GM13976 (cell line): ENCODE measurements at regions not wholly inside any gene's neighbourhood (a gene's known extent, or its start where the extent isn't known, plus 50 kb on each side); places are given as distances from the start of the nearest gene placed in this dataset.

Experiments used
- DNase-seq: peaks from one replicate; pipeline ENCODE4 v3.0.0; 2012; ENCODE audit warnings: low spot score
- in situ Hi-C: fragments of 300-500 bp; cut with MboI; formaldehyde crosslinking; loops from one replicate; pipeline ENCODE4 v1.12.0; 2022; ENCODE audit warnings: low sequenced_read_pairs, mixed read lengths, inconsistent platforms; ENCODE audit not compliant: unreplicated experiment
- TF ChIP-seq, protein P1 (sequence below): IDR thresholded peaks from 2 replicates; pipeline ENCODE4 v1.5.1; 2012; ENCODE audit warnings: borderline replicate concordance, mild to moderate bottlenecking; ENCODE audit not compliant: insufficient read depth; ENCODE audit errors: extremely low read depth, missing control alignments, control extremely low read depth

DNA sequence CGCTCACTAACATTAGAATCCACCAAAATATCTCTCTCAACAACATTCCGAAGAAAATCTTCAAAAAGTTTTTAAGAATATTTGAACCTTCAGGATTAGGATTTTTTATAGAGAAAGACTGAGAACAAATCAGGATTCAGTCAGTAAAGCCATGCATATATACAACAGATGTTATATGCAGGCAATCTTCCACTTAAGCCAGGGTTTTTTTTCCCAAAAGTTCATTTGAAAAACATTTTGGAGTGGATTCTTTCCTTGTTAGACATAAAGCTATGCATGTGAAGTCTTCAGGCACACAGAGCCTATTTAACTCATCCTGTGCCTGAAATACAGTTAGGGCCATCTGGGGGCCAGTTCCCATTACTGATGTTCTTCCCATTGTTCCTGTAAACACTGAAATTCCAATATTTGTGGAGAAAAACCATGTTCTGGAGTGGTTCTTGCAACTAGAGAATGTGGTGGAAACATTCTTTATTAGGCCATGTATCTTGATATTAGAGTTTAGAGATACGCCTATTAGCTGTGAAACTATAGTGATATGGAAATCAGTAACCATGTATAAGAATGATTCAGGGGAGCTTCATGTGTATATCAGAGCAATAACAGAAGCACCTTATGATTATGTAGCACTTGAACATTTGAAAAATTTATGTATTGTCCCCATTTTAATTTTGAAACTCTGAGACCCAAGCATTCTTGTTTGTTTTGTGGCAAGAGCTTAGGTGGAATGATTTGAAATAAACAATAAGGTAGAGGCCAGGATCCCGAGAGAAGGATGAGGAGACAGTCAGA lies 61.7 kb downstream of the PLEKHG1 start:
- in situ Hi-C loops: no loop called here
- no peak for DNase-seq
- TF ChIP-seq, protein P1, sequence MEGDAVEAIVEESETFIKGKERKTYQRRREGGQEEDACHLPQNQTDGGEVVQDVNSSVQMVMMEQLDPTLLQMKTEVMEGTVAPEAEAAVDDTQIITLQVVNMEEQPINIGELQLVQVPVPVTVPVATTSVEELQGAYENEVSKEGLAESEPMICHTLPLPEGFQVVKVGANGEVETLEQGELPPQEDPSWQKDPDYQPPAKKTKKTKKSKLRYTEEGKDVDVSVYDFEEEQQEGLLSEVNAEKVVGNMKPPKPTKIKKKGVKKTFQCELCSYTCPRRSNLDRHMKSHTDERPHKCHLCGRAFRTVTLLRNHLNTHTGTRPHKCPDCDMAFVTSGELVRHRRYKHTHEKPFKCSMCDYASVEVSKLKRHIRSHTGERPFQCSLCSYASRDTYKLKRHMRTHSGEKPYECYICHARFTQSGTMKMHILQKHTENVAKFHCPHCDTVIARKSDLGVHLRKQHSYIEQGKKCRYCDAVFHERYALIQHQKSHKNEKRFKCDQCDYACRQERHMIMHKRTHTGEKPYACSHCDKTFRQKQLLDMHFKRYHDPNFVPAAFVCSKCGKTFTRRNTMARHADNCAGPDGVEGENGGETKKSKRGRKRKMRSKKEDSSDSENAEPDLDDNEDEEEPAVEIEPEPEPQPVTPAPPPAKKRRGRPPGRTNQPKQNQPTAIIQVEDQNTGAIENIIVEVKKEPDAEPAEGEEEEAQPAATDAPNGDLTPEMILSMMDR: no peak

DNA sequence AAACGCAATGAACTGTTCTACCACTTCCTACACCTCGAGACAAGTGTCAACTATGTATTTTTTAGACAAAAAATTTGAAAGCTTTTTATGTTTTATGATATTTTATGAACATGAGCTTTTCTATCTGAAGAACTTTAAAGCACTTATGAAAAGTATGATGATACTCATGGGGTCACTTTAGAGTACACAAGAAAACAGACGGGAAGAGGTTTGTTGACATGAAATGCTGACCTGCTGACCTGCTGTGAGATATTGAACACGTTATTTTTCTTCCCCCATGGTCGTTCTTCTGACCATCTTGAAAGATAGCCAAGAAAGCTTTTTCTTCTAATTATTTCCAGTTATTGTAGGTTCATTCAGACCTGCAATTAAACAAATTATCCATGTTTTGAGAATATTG lies 63.1 kb downstream of the PLEKHG1 start:
- in situ Hi-C loops: no loop called here
- DNase-seq: no peak
- TF ChIP-seq, protein P1: no peak

DNA sequence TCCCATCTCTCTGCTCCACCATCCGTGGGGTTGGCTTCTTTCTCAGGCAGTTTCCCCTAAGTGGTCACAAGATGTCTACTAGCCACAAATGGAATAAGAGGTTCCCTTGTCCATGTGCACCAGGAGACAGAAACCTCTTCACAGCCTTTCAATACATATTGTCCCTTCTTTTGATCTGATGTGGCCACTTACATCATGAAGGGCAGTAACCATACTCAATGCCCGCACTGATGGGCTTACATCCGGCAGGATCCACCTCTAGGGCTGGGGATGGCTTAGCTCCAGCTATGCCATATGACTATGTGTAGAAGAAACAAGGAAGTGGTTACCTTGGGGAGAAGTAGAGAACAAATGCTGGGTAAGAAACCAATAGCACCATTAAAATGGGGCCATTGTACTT lies 64.4 kb downstream of the PLEKHG1 start:
- no peak for DNase-seq
- TF ChIP-seq, protein P1: no peak
- in situ Hi-C loops: no loop called here

DNA sequence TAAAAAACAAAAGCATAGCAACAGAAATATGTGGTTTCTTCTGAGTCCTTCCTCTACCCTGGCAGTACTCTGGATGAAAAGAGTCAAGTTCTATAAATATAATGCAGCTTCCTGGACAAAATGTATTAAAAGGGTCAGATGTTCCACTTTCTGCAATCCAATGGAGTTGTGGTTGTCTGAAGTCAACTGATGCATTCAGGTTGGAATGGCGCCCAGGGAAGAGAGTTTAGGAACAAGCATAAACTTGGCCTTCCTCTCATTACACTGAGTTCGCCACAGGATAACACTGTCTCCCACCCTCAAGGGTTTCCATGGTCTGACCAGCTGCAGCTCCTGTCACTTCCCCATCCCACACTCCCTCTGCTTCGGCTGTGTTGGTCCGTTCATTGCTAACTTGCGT lies 66.4 kb downstream of the PLEKHG1 start:
- no peak for DNase-seq
- TF ChIP-seq, protein P1: no peak
- in situ Hi-C loops: no loop called here

DNA sequence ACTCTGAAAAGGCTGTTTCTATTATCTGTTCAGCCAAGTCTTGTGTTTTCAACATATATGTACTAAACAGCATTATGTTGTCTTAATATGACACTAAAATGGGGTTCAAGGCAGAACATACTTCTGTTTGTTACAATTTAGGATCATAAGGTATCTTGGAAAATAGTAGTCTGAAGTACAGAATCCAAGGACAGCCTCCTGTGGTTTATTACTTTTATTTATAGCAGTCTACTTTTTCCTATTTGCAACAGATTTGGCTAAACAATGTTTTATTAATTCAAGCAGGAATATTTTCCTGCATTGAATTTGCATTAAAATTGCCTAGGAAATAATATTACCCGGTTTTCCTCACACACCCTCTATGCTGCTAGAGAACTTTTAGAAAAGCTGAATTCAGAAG lies 67.7 kb downstream of the PLEKHG1 start:
- TF ChIP-seq, protein P1: no peak
- DNase-seq: no peak
- in situ Hi-C loops: no loop called here

DNA sequence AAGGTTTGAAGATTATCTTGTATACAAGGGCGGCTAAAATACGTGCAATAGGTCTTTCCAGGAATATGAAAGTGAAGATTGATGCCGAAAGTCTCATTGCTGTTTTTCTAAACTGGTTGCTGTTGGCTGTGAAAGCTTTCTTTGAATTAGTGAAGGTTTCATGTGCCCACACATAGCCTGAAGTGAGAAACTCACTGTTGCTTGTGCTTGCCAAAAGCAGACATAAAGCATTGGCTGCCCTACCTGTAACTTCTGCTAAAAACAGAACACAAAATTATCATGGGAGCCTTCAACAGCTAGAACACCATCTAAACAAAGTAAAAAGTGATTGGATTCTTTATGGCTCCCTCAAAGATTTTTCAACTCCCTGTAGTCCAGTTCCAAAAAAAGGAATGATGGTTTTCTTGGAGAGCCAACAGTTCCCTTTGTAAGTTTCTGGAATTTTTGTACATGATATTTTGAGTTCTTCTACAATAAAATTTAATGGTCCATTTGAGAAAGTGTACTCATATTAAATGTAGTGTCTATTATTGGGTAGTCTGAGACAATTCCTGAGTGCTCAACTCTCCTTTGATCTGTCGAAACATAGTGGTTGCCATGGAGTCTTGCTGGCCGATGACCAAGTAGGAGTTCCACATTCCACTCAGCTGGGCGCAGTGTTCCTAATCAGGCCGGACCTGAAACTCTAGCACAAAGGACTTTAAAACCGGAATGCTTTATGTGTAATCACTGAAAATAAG lies 68.5 kb downstream of the PLEKHG1 start:
- DNase-seq: no peak
- TF ChIP-seq, protein P1: no peak
- in situ Hi-C loops: no loop called here
